CD4-positive, CD25-positive, alpha-beta regulatory T cell (primary cell): ENCODE measurements at regions not wholly inside any gene's neighbourhood (a gene's known extent, or its start where the extent isn't known, plus 50 kb on each side); places are given as distances from the start of the nearest gene placed in this dataset.
A peak's percentile ranks its signal among the peaks of the same experiment; 100 is the strongest.

Source experiments
- ATAC-seq, 2 donors: fragments of 150-1000 bp; cut with Tn5 transposase; one replicate each; pipeline ENCODE4 v1.10.0; 2021; ENCODE audit warnings: low read depth in 2 of 2, moderate number of reproducible peaks in 2 of 2, moderate library complexity in 1 of 2
- DNase-seq, 3 donors: peaks; one replicate each; pipeline versions ENCODE4 v3.0.0 to v3.0.0-alpha.2; 2012 to 2022; ENCODE audit warnings: mixed read lengths in 1 of 3
- H3K27ac ChIP-seq: one replicate; pipeline ENCODE4 v1.7.0; 2013; ENCODE audit warnings: mild to moderate bottlenecking, low read length; ENCODE audit not compliant: insufficient read depth, poor library complexity, severe bottlenecking
- H3K27me3 ChIP-seq: one replicate; pipeline ENCODE4 v1.7.0; 2013; ENCODE audit warnings: low read length; ENCODE audit not compliant: control insufficient read depth, insufficient read depth
- H3K36me3 ChIP-seq: one replicate; pipeline ENCODE4 v1.7.0; 2013; ENCODE audit warnings: mild to moderate bottlenecking, low read length, moderate library complexity; ENCODE audit not compliant: control insufficient read depth, insufficient read depth
- H3K4me1 ChIP-seq: 2 replicates; pipeline ENCODE4 v1.7.0; 2013; ENCODE audit warnings: mild to moderate bottlenecking, low read length; ENCODE audit not compliant: insufficient read depth, control insufficient read depth, poor library complexity, severe bottlenecking
- H3K4me3 ChIP-seq: one replicate; pipeline ENCODE4 v1.7.0; 2013; ENCODE audit warnings: low read depth, mild to moderate bottlenecking, low read length, moderate library complexity
- H3K9me3 ChIP-seq, 2 experiments: 1 replicate in 1 of 2; 2 replicates in 1 of 2; pipeline ENCODE4 v1.7.0; 2013; ENCODE audit warnings: low read length in 2 of 2, mild to moderate bottlenecking in 1 of 2, moderate library complexity in 1 of 2; ENCODE audit not compliant: control insufficient read depth in 2 of 2
- H3K27ac Mint-ChIP-seq, 3 donors: one replicate each; pipeline ENCODE4 v1.8.0; 2020 to 2022; ENCODE audit warnings: mild to moderate bottlenecking in 3 of 3, mixed read lengths in 3 of 3, moderate library complexity in 2 of 3
- H3K27me3 Mint-ChIP-seq: one replicate; pipeline ENCODE4 v1.8.0; 2022; ENCODE audit warnings: mild to moderate bottlenecking, mixed read lengths
- H3K36me3 Mint-ChIP-seq: one replicate; pipeline ENCODE4 v1.8.0; 2020; ENCODE audit warnings: mixed read lengths
- H3K4me1 Mint-ChIP-seq, 4 donors: one replicate each; pipeline ENCODE4 v1.8.0; 2020 to 2022; ENCODE audit warnings: mixed read lengths in 4 of 4, mild to moderate bottlenecking in 1 of 4
- H3K4me3 Mint-ChIP-seq, 4 donors: one replicate each; pipeline ENCODE4 v1.8.0; 2020 to 2022; ENCODE audit warnings: mild to moderate bottlenecking in 4 of 4, mixed read lengths in 4 of 4, moderate library complexity in 3 of 4
- H3K9me3 Mint-ChIP-seq, 7 donors: one replicate each; pipeline ENCODE4 v1.8.0; 2020 to 2022; ENCODE audit warnings: mixed read lengths in 7 of 7, mild to moderate bottlenecking in 3 of 7, moderate library complexity in 2 of 7

GRCh38 chr4:187042251-187042650 is 318.6 kb upstream of the FAT1 start:
- Histone ChIP-seq H3K27ac (no peak overlapping the region), H3K27me3 (no peaks in the 10 kb centered on the region), H3K9me3 (peaks cover 1 to 9% of the 10 kb centered on the region in 2 experiments), H3K4me1 (no peaks in the 10 kb centered on the region), H3K4me3 (no peak overlapping the region), H3K36me3 (no peaks in the 10 kb centered on the region)
- Mint-ChIP-seq H3K4me3 (no peak overlapping the region), H3K4me1 (no peaks in the 10 kb centered on the region), H3K27ac (peak overlapping the region in 1 of 3 donors; percentile 48), H3K27me3 (no peaks in the 10 kb centered on the region), H3K36me3 (no peaks in the 10 kb centered on the region), H3K9me3 (peaks cover 0 to 26% (median 3%) of the 10 kb centered on the region in 7 donors)
- ATAC-seq: no peak
- DNase-seq: no peak

- ATAC-seq (no peak), DNase-seq (no peak)
- H3K4me3 Mint-ChIP-seq: no peak overlapping the region
- H3K27ac Mint-ChIP-seq: no peak overlapping the region
- Histone ChIP-seq H3K36me3 (no peaks in the 10 kb centered on the region), H3K27ac (no peak overlapping the region), H3K27me3 (no peaks in the 10 kb centered on the region), H3K4me1 (no peaks in the 10 kb centered on the region), H3K4me3 (no peak overlapping the region), H3K9me3 (peaks cover 0 to 15% of the 10 kb centered on the region in 2 experiments)
- H3K4me1 Mint-ChIP-seq: no peaks in the 10 kb centered on the region
- no peaks in the 10 kb centered on the region for H3K36me3 Mint-ChIP-seq
- H3K27me3 Mint-ChIP-seq: no peaks in the 10 kb centered on the region
- H3K9me3 Mint-ChIP-seq: peaks cover 0 to 17% (median 5%) of the 10 kb centered on the region in 7 donors
Measured at GRCh38 chr4:187046471-187046870, 322.8 kb upstream of the FAT1 start.

- Mint-ChIP-seq H3K4me3 (no peak overlapping the region), H3K36me3 (no peaks in the 10 kb centered on the region), H3K4me1 (no peaks in the 10 kb centered on the region), H3K9me3 (peaks cover 0 to 15% (median 4%) of the 10 kb centered on the region in 7 donors), H3K27me3 (no peaks in the 10 kb centered on the region), H3K27ac (no peak overlapping the region)
- Histone ChIP-seq H3K27ac (no peak overlapping the region), H3K27me3 (no peaks in the 10 kb centered on the region), H3K9me3 (no peaks in the 10 kb centered on the region), H3K4me3 (no peak overlapping the region), H3K4me1 (no peaks in the 10 kb centered on the region), H3K36me3 (no peaks in the 10 kb centered on the region)
- no peak for DNase-seq
- ATAC-seq: no peak
Measured at GRCh38 chr4:187059021-187059420, 335.4 kb upstream of the FAT1 start.

GRCh38 chr4:187059895-187060294 is 336.2 kb upstream of the FAT1 start:
- Mint-ChIP-seq H3K27ac (no peak overlapping the region), H3K27me3 (no peaks in the 10 kb centered on the region), H3K9me3 (peaks cover 0 to 15% (median 4%) of the 10 kb centered on the region in 7 donors), H3K4me3 (no peak overlapping the region), H3K36me3 (no peaks in the 10 kb centered on the region), H3K4me1 (no peaks in the 10 kb centered on the region)
- Histone ChIP-seq H3K27ac (no peak overlapping the region), H3K4me1 (no peaks in the 10 kb centered on the region), H3K36me3 (no peaks in the 10 kb centered on the region), H3K27me3 (no peaks in the 10 kb centered on the region), H3K4me3 (no peak overlapping the region), H3K9me3 (no peaks in the 10 kb centered on the region)
- no peak for ATAC-seq
- no peak for DNase-seq

- no peak overlapping the region for H3K27ac ChIP-seq
- Mint-ChIP-seq H3K4me1 (no peaks in the 10 kb centered on the region), H3K27ac (no peak overlapping the region), H3K9me3 (peaks cover 0 to 15% (median 4%) of the 10 kb centered on the region in 7 donors), H3K27me3 (no peaks in the 10 kb centered on the region), H3K36me3 (no peaks in the 10 kb centered on the region), H3K4me3 (no peak overlapping the region)
- no peaks in the 10 kb centered on the region for H3K4me1 ChIP-seq
- H3K4me3 ChIP-seq: no peak overlapping the region
- no peaks in the 10 kb centered on the region for H3K27me3 ChIP-seq
- ATAC-seq (no peak), DNase-seq (no peak)
- H3K36me3 ChIP-seq: no peaks in the 10 kb centered on the region
- no peaks in the 10 kb centered on the region for H3K9me3 ChIP-seq
Measured at GRCh38 chr4:187060551-187060950, 336.9 kb upstream of the FAT1 start.

- no peaks in the 10 kb centered on the region for H3K36me3 Mint-ChIP-seq
- Histone ChIP-seq H3K27ac (no peak overlapping the region), H3K4me1 (no peaks in the 10 kb centered on the region), H3K4me3 (no peak overlapping the region), H3K27me3 (no peaks in the 10 kb centered on the region), H3K9me3 (no peaks in the 10 kb centered on the region), H3K36me3 (no peaks in the 10 kb centered on the region)
- DNase-seq (no peak), ATAC-seq (no peak)
- H3K4me1 Mint-ChIP-seq: no peaks in the 10 kb centered on the region
- H3K27ac Mint-ChIP-seq: no peak overlapping the region
- H3K27me3 Mint-ChIP-seq: no peaks in the 10 kb centered on the region
- H3K9me3 Mint-ChIP-seq: peaks cover 0 to 15% (median 1%) of the 10 kb centered on the region in 7 donors
- no peak overlapping the region for H3K4me3 Mint-ChIP-seq
Measured at GRCh38 chr4:187063251-187063650, 339.6 kb upstream of the FAT1 start.

GRCh38 chr4:187064033-187064432 is 340.4 kb upstream of the FAT1 start:
- H3K36me3 ChIP-seq: no peaks in the 10 kb centered on the region
- no peak for ATAC-seq
- Mint-ChIP-seq H3K9me3 (peaks cover 0 to 17% (median 4%) of the 10 kb centered on the region in 7 donors), H3K4me1 (no peaks in the 10 kb centered on the region), H3K36me3 (no peaks in the 10 kb centered on the region), H3K27ac (no peak overlapping the region), H3K27me3 (no peaks in the 10 kb centered on the region), H3K4me3 (no peak overlapping the region)
- DNase-seq: no peak
- no peak overlapping the region for H3K4me3 ChIP-seq
- H3K27ac ChIP-seq: no peak overlapping the region
- H3K27me3 ChIP-seq: no peaks in the 10 kb centered on the region
- H3K4me1 ChIP-seq: no peaks in the 10 kb centered on the region
- no peaks in the 10 kb centered on the region for H3K9me3 ChIP-seq

GRCh38 chr4:187065396-187065795 is 341.7 kb upstream of the FAT1 start:
- ATAC-seq: no peak
- H3K27ac Mint-ChIP-seq: no peak overlapping the region
- Histone ChIP-seq H3K27me3 (no peaks in the 10 kb centered on the region), H3K9me3 (peaks cover 0 to 3% of the 10 kb centered on the region in 2 experiments), H3K27ac (no peak overlapping the region), H3K4me3 (no peak overlapping the region), H3K4me1 (no peaks in the 10 kb centered on the region), H3K36me3 (no peaks in the 10 kb centered on the region)
- H3K9me3 Mint-ChIP-seq: peaks cover 0 to 15% (median 2%) of the 10 kb centered on the region in 7 donors
- no peaks in the 10 kb centered on the region for H3K27me3 Mint-ChIP-seq
- no peaks in the 10 kb centered on the region for H3K36me3 Mint-ChIP-seq
- DNase-seq: no peak
- H3K4me1 Mint-ChIP-seq: no peaks in the 10 kb centered on the region
- no peak overlapping the region for H3K4me3 Mint-ChIP-seq
